ENCODE measurements at regions not wholly inside any gene's neighbourhood (a gene's known extent, or its start where the extent isn't known, plus 50 kb on each side); places are given as distances from the start of the nearest gene placed in this dataset.

- no peak for DNase-seq
These were observed 766.4 kb upstream of the ID2 start for GRCh38 chr2:7915302-7916091.

GRCh38 chr2:7916670-7917069, 765.2 kb upstream of the ID2 start:
- DNase-seq, result no peak

- no peak for DNase-seq
These were observed 762.3 kb upstream of the ID2 start for GRCh38 chr2:7919510-7919909.

GRCh38 chr2:7924023-7924762, 757.7 kb upstream of the ID2 start:
- no peak for DNase-seq

GRCh38 chr2:7925506-7925905, 756.4 kb upstream of the ID2 start:
- DNase-seq, result no peak

GRCh38 chr2:7927691-7928090, 754.2 kb upstream of the ID2 start:
- DNase-seq, result no peak

- DNase-seq, result no peak
These were observed 752.6 kb upstream of the ID2 start for GRCh38 chr2:7929281-7929680.

GRCh38 chr2:7930800-7931635, 750.8 kb upstream of the ID2 start:
- DNase-seq, result no peak

- no peak for DNase-seq
These were observed 750.0 kb upstream of the ID2 start for GRCh38 chr2:7931808-7932207.

GRCh38 chr2:7933672-7934071, 748.2 kb upstream of the ID2 start:
- no peak for DNase-seq

- no peak for DNase-seq
These were observed 747.4 kb upstream of the ID2 start for GRCh38 chr2:7934476-7934875.

- no peak for DNase-seq
These were observed 744.8 kb upstream of the ID2 start for GRCh38 chr2:7937082-7937481.

- no peak for DNase-seq
These were observed 741.1 kb upstream of the ID2 start for GRCh38 chr2:7940723-7941122.

- no peak for DNase-seq
These were observed 738.4 kb upstream of the ID2 start for GRCh38 chr2:7943446-7943845.

- no peak for DNase-seq
These were observed 736.8 kb upstream of the ID2 start for GRCh38 chr2:7945026-7945425.

- DNase-seq, result no peak
These were observed 731.7 kb upstream of the ID2 start for GRCh38 chr2:7950035-7950612.

- no peak for DNase-seq
These were observed 730.9 kb upstream of the ID2 start for GRCh38 chr2:7951001-7951400.

GRCh38 chr2:7951490-7951889, 730.4 kb upstream of the ID2 start:
- DNase-seq, result no peak

GRCh38 chr2:7952046-7952745, 729.7 kb upstream of the ID2 start:
- no peak for DNase-seq

- no peak for DNase-seq
These were observed 728.7 kb upstream of the ID2 start for GRCh38 chr2:7953195-7953594.

GRCh38 chr2:7954234-7954633, 727.6 kb upstream of the ID2 start:
- no peak for DNase-seq

- no peak for DNase-seq
These were observed 725.6 kb upstream of the ID2 start for GRCh38 chr2:7956126-7956689.

All from NCI-H1436 (cell line).